Endothelial cell of umbilical vein (primary cell): ENCODE measurements at regions not wholly inside any gene's neighbourhood (a gene's known extent, or its start where the extent isn't known, plus 50 kb on each side); places are given as distances from the start of the nearest gene placed in this dataset.

Experiments used
- EZH2 ChIP-seq: IDR thresholded peaks from 2 replicates; pipeline ENCODE4 v1.6.1; 2012; ENCODE audit warnings: borderline replicate concordance, low read depth, mild to moderate bottlenecking, moderate library complexity, low read length, inconsistent platforms; ENCODE audit not compliant: severe bottlenecking
- FOS ChIP-seq: IDR thresholded peaks from 2 replicates; pipeline ENCODE4 v1.6.1; 2011; ENCODE audit warnings: mild to moderate bottlenecking, low read length, moderate library complexity, borderline replicate concordance; ENCODE audit not compliant: insufficient read depth
- JUN ChIP-seq: IDR thresholded peaks from 2 replicates; pipeline ENCODE4 v1.6.1; 2011; ENCODE audit warnings: borderline replicate concordance, low read depth; ENCODE audit not compliant: insufficient read length, insufficient read depth
- POLR2A ChIP-seq: IDR thresholded peaks from 2 replicates; pipeline ENCODE4 v1.6.1; 2012; ENCODE audit warnings: low read depth, mild to moderate bottlenecking, control low read depth, low read length
- TF ChIP-seq, protein P1 (sequence below), 2 donors: IDR thresholded peaks; 1 replicate in 1 of 2; 2 replicates in 1 of 2; pipeline ENCODE4 v1.5.1; 2011; ENCODE audit warnings: low read length in 2 of 2, mild to moderate bottlenecking in 2 of 2, moderate library complexity in 2 of 2, control low read depth in 1 of 2, inconsistent platforms in 1 of 2, low read depth in 1 of 2; ENCODE audit not compliant: insufficient read depth in 1 of 2; ENCODE audit errors: extremely low read depth in 1 of 2

DNA sequence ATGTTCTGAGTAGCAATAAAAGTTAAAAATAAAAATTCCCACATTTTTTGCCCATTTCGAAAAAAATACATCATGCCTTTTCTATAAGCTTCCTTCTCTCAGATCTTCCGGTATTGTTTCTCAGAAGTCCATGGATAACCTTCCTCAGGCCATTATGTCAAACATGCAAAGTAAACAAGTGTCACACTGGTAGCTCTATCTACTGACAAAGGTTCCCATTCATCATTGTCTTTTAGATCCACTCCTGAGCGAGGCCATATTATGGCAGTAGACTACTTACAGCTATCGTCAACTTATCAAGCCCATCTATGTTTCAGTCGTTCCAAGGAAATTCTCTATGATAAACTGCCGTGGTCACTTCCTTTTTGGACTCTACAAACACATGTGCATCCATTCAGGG is 1068.2 kb downstream of the GLUD2 start:
- TF ChIP-seq, protein P1, sequence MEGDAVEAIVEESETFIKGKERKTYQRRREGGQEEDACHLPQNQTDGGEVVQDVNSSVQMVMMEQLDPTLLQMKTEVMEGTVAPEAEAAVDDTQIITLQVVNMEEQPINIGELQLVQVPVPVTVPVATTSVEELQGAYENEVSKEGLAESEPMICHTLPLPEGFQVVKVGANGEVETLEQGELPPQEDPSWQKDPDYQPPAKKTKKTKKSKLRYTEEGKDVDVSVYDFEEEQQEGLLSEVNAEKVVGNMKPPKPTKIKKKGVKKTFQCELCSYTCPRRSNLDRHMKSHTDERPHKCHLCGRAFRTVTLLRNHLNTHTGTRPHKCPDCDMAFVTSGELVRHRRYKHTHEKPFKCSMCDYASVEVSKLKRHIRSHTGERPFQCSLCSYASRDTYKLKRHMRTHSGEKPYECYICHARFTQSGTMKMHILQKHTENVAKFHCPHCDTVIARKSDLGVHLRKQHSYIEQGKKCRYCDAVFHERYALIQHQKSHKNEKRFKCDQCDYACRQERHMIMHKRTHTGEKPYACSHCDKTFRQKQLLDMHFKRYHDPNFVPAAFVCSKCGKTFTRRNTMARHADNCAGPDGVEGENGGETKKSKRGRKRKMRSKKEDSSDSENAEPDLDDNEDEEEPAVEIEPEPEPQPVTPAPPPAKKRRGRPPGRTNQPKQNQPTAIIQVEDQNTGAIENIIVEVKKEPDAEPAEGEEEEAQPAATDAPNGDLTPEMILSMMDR (IDR thresholded peaks at IDR 0.05; ENCODE audit: extremely low read depth in 1 of 2, insufficient read depth in 1 of 2, low read depth in 1 of 2, low read length in 2 of 2): no peak
- no peak for TF ChIP-seq POLR2A
- no peak for TF ChIP-seq FOS
- TF ChIP-seq JUN: no peak
- no peak for TF ChIP-seq EZH2
